Kasumi-1 (cell line): ENCODE measurements at regions not wholly inside any gene's neighbourhood (a gene's known extent, or its start where the extent isn't known, plus 50 kb on each side); places are given as distances from the start of the nearest gene placed in this dataset.
A peak's percentile ranks its signal among the peaks of the same experiment; 100 is the strongest.
"Not testable (repeated sequence)": the region's sequence is repeated elsewhere in the genome, so short reads cannot be mapped to it uniquely, and the experiment has no call there.

Experiments
- DNase-seq, 2 experiments: peaks; one replicate each; lab custom pipeline; 2025; lab: John Stamatoyannopoulos, UW

- DNase-seq = no peak
Observed at GRCh38 chr5:44942524-44943001, 133.8 kb downstream of the MRPS30 start.

GRCh38 chr5:44943647-44944046 is 134.9 kb downstream of the MRPS30 start:
- no peak for DNase-seq

GRCh38 chr5:44945743-44946142 is 137.0 kb downstream of the MRPS30 start:
- no peak for DNase-seq

- DNase-seq = no peak
Observed at GRCh38 chr5:44949687-44950086, 140.9 kb downstream of the MRPS30 start.

GRCh38 chr5:44951371-44951770 is 142.6 kb downstream of the MRPS30 start:
- DNase-seq = no peak

GRCh38 chr5:44952376-44952775 is 143.6 kb downstream of the MRPS30 start:
- peak; percentile 81 to 88 for DNase-seq

- DNase-seq = no peak
Observed at GRCh38 chr5:44953078-44953477, 144.3 kb downstream of the MRPS30 start.

- DNase-seq = not testable (repeated sequence)
Observed at GRCh38 chr5:44958943-44959454, 150.3 kb downstream of the MRPS30 start.

- DNase-seq = no peak
Observed at GRCh38 chr5:44969825-44970224, 161.1 kb downstream of the MRPS30 start.

GRCh38 chr5:44970963-44971362 is 162.2 kb downstream of the MRPS30 start:
- DNase-seq = not testable (repeated sequence)

- no peak for DNase-seq
Observed at GRCh38 chr5:44974813-44975212, 166.1 kb downstream of the MRPS30 start.

- DNase-seq = no peak
Observed at GRCh38 chr5:44981708-44982107, 173.0 kb downstream of the MRPS30 start.

GRCh38 chr5:44983006-44983405 is 174.3 kb downstream of the MRPS30 start:
- peak in 1 of 2 experiments; percentile 5 for DNase-seq

GRCh38 chr5:44987026-44987425 is 178.3 kb downstream of the MRPS30 start:
- DNase-seq = no peak

GRCh38 chr5:44991693-44992092 is 182.9 kb downstream of the MRPS30 start:
- no peak for DNase-seq

- no peak for DNase-seq
Observed at GRCh38 chr5:44993286-44993685, 184.5 kb downstream of the MRPS30 start.

GRCh38 chr5:44997506-44997905 is 188.8 kb downstream of the MRPS30 start:
- DNase-seq = peak; percentile 9 to 34

GRCh38 chr5:45007102-45007501 is 198.4 kb downstream of the MRPS30 start:
- DNase-seq = not testable (repeated sequence)

GRCh38 chr5:45017568-45017967 is 208.8 kb downstream of the MRPS30 start:
- DNase-seq = no peak

GRCh38 chr5:45029553-45029952 is 220.8 kb downstream of the MRPS30 start:
- no peak for DNase-seq

- DNase-seq = no peak
Observed at GRCh38 chr5:45035991-45036390, 227.2 kb downstream of the MRPS30 start.

- DNase-seq = no peak
Observed at GRCh38 chr5:45037927-45038326, 229.2 kb downstream of the MRPS30 start.

- DNase-seq = peak; percentile 74 to 87
Observed at GRCh38 chr5:45038366-45038987, 229.7 kb downstream of the MRPS30 start.

GRCh38 chr5:45042283-45042682 is 233.5 kb downstream of the MRPS30 start:
- DNase-seq = no peak
